KMS-11 (cell line): ENCODE measurements at regions not wholly inside any gene's neighbourhood (a gene's known extent, or its start where the extent isn't known, plus 50 kb on each side); places are given as distances from the start of the nearest gene placed in this dataset.

ENCODE experiments used
- H2AFZ ChIP-seq: fragments of 200-600 bp; sonication (generic); 2 replicates; pipeline ENCODE4 v1.6.1; 2016; ENCODE audit warnings: antibody characterized with exemption, mixed run types, low read depth
- H3K27ac ChIP-seq: fragments of 200-600 bp; sonication (generic); 2 replicates; pipeline ENCODE4 v1.6.1; 2016; ENCODE audit warnings: mild to moderate bottlenecking, mixed run types
- H3K27me3 ChIP-seq: fragments of 200-600 bp; sonication (generic); 2 replicates; pipeline ENCODE4 v1.6.1; 2017; ENCODE audit warnings: mild to moderate bottlenecking, low read depth, mixed run types, moderate library complexity; ENCODE audit not compliant: insufficient read depth
- H3K36me3 ChIP-seq: fragments of 200-600 bp; sonication (generic); 2 replicates; pipeline ENCODE4 v1.6.1; 2017; ENCODE audit warnings: mild to moderate bottlenecking, mixed run types; ENCODE audit not compliant: insufficient read depth
- H3K4me1 ChIP-seq: fragments of 200-600 bp; sonication (generic); 2 replicates; pipeline ENCODE4 v1.6.1; 2016; ENCODE audit warnings: mild to moderate bottlenecking, low read depth, mixed run types; ENCODE audit not compliant: poor library complexity, severe bottlenecking
- H3K4me2 ChIP-seq: fragments of 200-600 bp; sonication (generic); 2 replicates; pipeline ENCODE4 v1.7.0; 2016; ENCODE audit warnings: mild to moderate bottlenecking, mixed run types
- H3K4me3 ChIP-seq: fragments of 200-600 bp; sonication (generic); IDR thresholded peaks from 2 replicates; pipeline ENCODE4 v1.6.1; 2017; ENCODE audit warnings: low read depth, low read length, mixed read lengths; ENCODE audit not compliant: insufficient read depth
- H3K79me2 ChIP-seq: fragments of 200-600 bp; sonication (generic); 2 replicates; pipeline ENCODE4 v1.6.1; 2016; ENCODE audit warnings: low read depth, mixed run types; ENCODE audit not compliant: insufficient read depth
- H3K9ac ChIP-seq: fragments of 200-600 bp; sonication (generic); 2 replicates; pipeline ENCODE4 v1.6.1; 2016; ENCODE audit warnings: mild to moderate bottlenecking, mixed run types
- H4K20me1 ChIP-seq: fragments of 200-600 bp; sonication (generic); 2 replicates; pipeline ENCODE4 v1.6.1; 2016; ENCODE audit warnings: mild to moderate bottlenecking, mixed run types; ENCODE audit not compliant: insufficient read depth
- TF ChIP-seq, protein P1 (sequence below): fragments of 200-600 bp; sonication (generic); conservative IDR thresholded peaks from 2 replicates; pipeline ENCODE4 v1.6.1; 2017; ENCODE audit warnings: low read depth, mild to moderate bottlenecking, antibody characterized with exemption, low read length, moderate library complexity, mixed read lengths

DNA sequence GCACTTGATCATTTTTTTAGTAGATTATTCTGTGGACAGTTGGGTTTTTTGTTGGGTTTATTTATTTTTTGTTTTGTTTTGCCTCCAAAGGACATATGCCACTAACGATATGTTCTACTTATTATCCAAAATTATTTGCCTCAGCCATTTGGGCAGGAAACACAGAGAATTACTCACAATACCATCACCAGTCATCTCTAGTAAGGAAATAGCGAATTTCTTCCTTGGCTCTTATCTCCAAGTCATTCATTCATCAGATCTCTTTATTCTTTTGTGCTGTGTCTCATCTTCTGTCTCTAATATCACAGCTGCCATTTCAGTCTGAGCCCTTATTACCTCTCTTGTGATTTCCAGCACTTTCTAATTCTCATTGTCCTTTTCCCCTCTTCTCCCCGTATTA, 130.4 kb upstream of the SMLR1 start:
- H4K20me1 ChIP-seq = no peaks in the 10 kb centered on the region
- no peak overlapping the region for H3K27ac ChIP-seq
- H3K4me2 ChIP-seq = no peak overlapping the region
- TF ChIP-seq, protein P1, sequence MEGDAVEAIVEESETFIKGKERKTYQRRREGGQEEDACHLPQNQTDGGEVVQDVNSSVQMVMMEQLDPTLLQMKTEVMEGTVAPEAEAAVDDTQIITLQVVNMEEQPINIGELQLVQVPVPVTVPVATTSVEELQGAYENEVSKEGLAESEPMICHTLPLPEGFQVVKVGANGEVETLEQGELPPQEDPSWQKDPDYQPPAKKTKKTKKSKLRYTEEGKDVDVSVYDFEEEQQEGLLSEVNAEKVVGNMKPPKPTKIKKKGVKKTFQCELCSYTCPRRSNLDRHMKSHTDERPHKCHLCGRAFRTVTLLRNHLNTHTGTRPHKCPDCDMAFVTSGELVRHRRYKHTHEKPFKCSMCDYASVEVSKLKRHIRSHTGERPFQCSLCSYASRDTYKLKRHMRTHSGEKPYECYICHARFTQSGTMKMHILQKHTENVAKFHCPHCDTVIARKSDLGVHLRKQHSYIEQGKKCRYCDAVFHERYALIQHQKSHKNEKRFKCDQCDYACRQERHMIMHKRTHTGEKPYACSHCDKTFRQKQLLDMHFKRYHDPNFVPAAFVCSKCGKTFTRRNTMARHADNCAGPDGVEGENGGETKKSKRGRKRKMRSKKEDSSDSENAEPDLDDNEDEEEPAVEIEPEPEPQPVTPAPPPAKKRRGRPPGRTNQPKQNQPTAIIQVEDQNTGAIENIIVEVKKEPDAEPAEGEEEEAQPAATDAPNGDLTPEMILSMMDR = no peak
- H3K9ac ChIP-seq = no peak overlapping the region
- H3K27me3 ChIP-seq = no peaks in the 10 kb centered on the region
- H3K4me3 ChIP-seq = no peak overlapping the region
- H2AFZ ChIP-seq = no peak overlapping the region
- no peaks in the 10 kb centered on the region for H3K36me3 ChIP-seq
- peaks cover 2% of the 10 kb centered on the region for H3K4me1 ChIP-seq
- no peaks in the 10 kb centered on the region for H3K79me2 ChIP-seq

DNA sequence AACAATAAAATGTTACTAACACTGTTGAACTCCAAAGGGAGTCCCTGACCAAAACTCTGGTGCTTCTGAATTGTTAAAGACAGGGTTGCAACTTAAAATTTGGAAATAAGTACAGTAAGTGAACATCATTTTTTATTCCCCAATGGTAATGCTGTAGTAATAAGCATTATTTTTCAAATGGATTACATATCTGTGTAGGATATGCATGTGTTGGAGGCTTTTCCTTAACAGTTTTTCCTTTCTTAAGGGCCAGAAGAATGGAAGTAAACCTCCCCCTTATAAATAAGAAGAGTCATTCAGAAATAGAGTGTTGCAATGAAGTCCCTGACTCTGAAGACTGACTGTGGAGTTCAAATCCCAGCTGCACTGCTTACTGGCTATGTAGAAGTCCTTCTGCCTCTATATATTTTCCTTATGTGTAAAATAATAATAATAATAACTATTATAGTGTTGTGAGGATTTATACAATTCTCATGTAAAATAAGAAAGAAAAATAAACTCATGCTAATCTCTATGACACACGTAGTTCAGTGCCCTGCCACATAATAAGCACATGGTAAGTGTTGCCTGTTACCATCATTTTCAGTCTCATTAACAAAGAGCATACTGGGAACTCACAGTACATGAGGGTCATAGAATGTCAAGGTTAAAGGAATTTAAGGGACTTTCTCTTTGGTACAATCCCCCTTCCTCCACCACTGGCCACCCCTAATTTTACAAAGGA, 129.8 kb upstream of the SMLR1 start:
- no peaks in the 10 kb centered on the region for H3K36me3 ChIP-seq
- H4K20me1 ChIP-seq = no peaks in the 10 kb centered on the region
- H3K4me1 ChIP-seq = peaks cover 2% of the 10 kb centered on the region
- TF ChIP-seq, protein P1 = no peak
- no peak overlapping the region for H3K9ac ChIP-seq
- H3K79me2 ChIP-seq = no peaks in the 10 kb centered on the region
- H2AFZ ChIP-seq = peak overlapping the region; percentile 44; the same call in 1 of the 2 replicates
- no peak overlapping the region for H3K4me3 ChIP-seq
- H3K27ac ChIP-seq = no peak overlapping the region
- no peaks in the 10 kb centered on the region for H3K27me3 ChIP-seq
- 0 out of 2 replicates have a peak overlapping the region, but pooled peaks have one; percentile 1 for H3K4me2 ChIP-seq

DNA sequence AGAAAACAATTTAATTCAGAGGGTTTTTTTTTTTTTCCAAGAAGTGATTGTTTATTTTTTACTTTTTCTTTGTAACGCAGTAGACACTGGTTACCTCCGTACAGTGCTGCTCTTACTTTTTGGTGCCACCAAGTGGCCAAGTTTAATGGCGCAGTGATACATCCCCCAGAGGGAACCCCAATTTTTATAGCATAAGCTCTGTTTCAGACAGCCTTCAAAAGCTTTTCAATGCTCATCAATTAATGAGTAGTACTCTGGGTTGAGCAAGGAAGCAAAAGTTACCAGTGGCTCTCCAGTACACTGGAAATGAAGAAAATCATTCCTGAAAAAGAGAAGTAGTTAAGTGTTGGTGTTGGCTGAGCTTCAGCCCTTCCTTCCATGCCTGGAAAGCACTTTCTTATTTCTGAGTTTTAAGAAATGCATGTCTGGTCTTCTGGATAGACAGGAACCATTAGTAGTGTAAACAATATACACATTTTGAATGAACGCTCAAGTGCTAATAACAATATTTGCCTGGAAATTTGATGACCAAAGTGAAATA, 129.1 kb upstream of the SMLR1 start:
- TF ChIP-seq, protein P1 = peak; percentile 89
- H3K27ac ChIP-seq = no peak overlapping the region
- no peaks in the 10 kb centered on the region for H3K79me2 ChIP-seq
- H3K4me3 ChIP-seq = no peak overlapping the region
- H3K36me3 ChIP-seq = no peaks in the 10 kb centered on the region
- no peak overlapping the region for H3K9ac ChIP-seq
- 0 out of 2 replicates have a peak overlapping the region, but pooled peaks have one; percentile 1 for H3K4me2 ChIP-seq
- peaks cover 2% of the 10 kb centered on the region for H3K4me1 ChIP-seq
- no peaks in the 10 kb centered on the region for H3K27me3 ChIP-seq
- H4K20me1 ChIP-seq = no peaks in the 10 kb centered on the region
- H2AFZ ChIP-seq = peak overlapping the region; percentile 44; the same call in 1 of the 2 replicates

GRCh38 chr6:130699742-130700141, 127.5 kb upstream of the SMLR1 start:
- no peaks in the 10 kb centered on the region for H4K20me1 ChIP-seq
- TF ChIP-seq, protein P1 = no peak
- H3K27me3 ChIP-seq = no peaks in the 10 kb centered on the region
- no peak overlapping the region for H3K9ac ChIP-seq
- no peak overlapping the region for H2AFZ ChIP-seq
- no peak overlapping the region for H3K27ac ChIP-seq
- H3K4me2 ChIP-seq = no peak overlapping the region
- H3K36me3 ChIP-seq = no peaks in the 10 kb centered on the region
- H3K79me2 ChIP-seq = no peaks in the 10 kb centered on the region
- H3K4me3 ChIP-seq = no peak overlapping the region
- peaks cover 2% of the 10 kb centered on the region for H3K4me1 ChIP-seq
